Glutamatergic neuron (in vitro differentiated cells): ENCODE measurements at regions not wholly inside any gene's neighbourhood (a gene's known extent, or its start where the extent isn't known, plus 50 kb on each side); places are given as distances from the start of the nearest gene placed in this dataset.

Source experiments
- DNase-seq: peaks from one replicate; pipeline ENCODE4 v3.0.0; 2022
- H3K27ac Mint-ChIP-seq: one replicate; pipeline ENCODE4 v1.8.0; 2020; ENCODE audit warnings: mild to moderate bottlenecking, mixed read lengths, inconsistent platforms; ENCODE audit not compliant: unreplicated experiment
- H3K27me3 Mint-ChIP-seq: one replicate; pipeline ENCODE4 v1.8.0; 2020; ENCODE audit warnings: mild to moderate bottlenecking, moderate library complexity, mixed read lengths, inconsistent platforms; ENCODE audit not compliant: unreplicated experiment
- H3K36me3 Mint-ChIP-seq: one replicate; pipeline ENCODE4 v1.8.0; 2020; ENCODE audit warnings: mild to moderate bottlenecking, mixed read lengths, inconsistent platforms; ENCODE audit not compliant: unreplicated experiment
- H3K4me1 Mint-ChIP-seq: one replicate; pipeline ENCODE4 v1.8.0; 2020; ENCODE audit warnings: mild to moderate bottlenecking, low read depth, mixed read lengths, inconsistent platforms; ENCODE audit not compliant: unreplicated experiment
- H3K4me3 Mint-ChIP-seq: one replicate; pipeline ENCODE4 v1.8.0; 2020; ENCODE audit warnings: mild to moderate bottlenecking, mixed read lengths, inconsistent platforms; ENCODE audit not compliant: unreplicated experiment
- H3K9me3 Mint-ChIP-seq: one replicate; pipeline ENCODE4 v1.8.0; 2020; ENCODE audit warnings: mild to moderate bottlenecking, moderate library complexity, mixed read lengths, inconsistent platforms; ENCODE audit not compliant: unreplicated experiment
- CTCF ChIP-seq: fragments of 200-600 bp; sonication (generic); IDR thresholded peaks from one replicate; pipeline ENCODE4 v1.5.0; 2021; ENCODE audit not compliant: partially characterized antibody, unreplicated experiment

DNA sequence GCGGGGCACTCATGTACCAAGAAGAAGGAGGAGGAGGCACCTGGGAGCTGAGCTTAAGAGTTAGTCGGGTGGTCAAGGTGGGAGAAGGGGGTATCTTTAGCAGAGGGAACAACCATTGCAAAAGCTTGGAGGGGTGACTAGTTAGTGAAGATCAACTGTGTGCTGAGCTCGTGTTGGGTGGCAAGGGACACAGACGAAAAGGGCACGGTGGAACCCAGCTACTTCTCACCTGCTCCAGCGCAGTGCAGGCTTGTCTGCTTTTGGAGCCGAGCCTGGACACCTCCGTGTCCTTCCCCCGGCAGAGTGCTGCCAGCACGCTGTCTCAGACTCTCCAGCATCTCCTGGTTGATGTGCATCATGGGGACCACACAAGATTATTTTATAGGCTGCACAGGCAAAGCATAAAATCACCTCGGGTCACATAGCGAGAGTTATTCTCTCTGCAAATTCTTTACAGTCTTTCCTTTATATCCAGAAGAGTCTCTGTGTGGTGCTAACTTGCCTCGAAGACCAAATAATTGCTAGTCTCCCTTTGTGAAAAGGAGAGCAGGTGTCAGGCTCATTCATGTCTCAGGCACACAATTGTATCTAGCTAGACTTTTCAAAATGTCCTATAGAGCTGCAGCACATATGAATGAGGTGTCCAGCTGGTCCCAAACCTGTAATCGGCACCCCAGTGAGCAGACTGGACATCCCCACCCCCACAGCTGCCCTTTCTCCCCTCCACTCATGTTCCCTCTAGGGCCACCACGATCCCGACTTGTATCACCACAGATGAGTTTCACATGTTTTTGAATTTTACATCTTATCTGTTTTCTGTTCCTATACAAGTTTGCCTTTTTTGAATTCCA lies 123.4 kb downstream of the CEBPB start:
- no peak overlapping the region for H3K27ac Mint-ChIP-seq
- peaks cover 4% of the 10 kb centered on the region for H3K9me3 Mint-ChIP-seq
- peaks cover 6% of the 10 kb centered on the region for H3K36me3 Mint-ChIP-seq
- H3K4me1 Mint-ChIP-seq = peaks cover 2% of the 10 kb centered on the region
- no peak overlapping the region for H3K4me3 Mint-ChIP-seq
- H3K27me3 Mint-ChIP-seq = no peaks in the 10 kb centered on the region
- TF ChIP-seq CTCF = no peak
- no peak for DNase-seq

DNA sequence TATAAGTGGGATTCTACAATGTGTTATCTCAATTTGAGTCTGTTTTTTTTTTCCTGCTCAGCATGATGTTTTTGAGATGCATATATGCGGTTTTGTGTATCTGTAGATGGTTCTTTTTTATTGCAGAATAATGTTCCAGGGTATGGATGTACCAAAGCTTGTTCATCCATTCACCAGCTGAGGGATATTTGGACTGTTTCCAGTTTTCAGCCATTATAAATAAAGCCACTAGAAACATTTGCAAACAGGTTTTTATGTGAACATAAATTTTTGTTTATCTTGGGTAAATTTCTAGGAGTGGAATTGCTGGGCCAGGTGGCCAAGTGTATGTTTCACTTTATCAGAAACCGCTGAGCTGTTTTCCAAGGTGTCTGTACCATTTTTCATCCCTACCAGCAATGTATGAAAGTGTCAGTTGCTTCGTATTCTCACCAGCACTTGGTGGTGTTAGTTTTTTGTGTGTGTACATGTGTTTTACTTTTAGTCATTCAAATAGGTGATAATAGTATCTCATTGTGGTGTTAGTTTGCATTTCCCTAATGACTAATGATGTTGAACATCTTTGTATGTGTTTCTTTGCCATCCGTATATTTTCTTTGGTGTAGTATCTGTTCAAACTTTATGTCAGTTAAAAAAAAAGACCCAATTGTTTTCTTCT lies 124.2 kb downstream of the CEBPB start:
- Mint-ChIP-seq H3K27ac (no peak overlapping the region), H3K4me3 (no peak overlapping the region), H3K36me3 (peaks cover 6% of the 10 kb centered on the region), H3K27me3 (no peaks in the 10 kb centered on the region), H3K9me3 (peaks cover 4% of the 10 kb centered on the region), H3K4me1 (peaks cover 2% of the 10 kb centered on the region)
- no peak for TF ChIP-seq CTCF
- no peak for DNase-seq

DNA sequence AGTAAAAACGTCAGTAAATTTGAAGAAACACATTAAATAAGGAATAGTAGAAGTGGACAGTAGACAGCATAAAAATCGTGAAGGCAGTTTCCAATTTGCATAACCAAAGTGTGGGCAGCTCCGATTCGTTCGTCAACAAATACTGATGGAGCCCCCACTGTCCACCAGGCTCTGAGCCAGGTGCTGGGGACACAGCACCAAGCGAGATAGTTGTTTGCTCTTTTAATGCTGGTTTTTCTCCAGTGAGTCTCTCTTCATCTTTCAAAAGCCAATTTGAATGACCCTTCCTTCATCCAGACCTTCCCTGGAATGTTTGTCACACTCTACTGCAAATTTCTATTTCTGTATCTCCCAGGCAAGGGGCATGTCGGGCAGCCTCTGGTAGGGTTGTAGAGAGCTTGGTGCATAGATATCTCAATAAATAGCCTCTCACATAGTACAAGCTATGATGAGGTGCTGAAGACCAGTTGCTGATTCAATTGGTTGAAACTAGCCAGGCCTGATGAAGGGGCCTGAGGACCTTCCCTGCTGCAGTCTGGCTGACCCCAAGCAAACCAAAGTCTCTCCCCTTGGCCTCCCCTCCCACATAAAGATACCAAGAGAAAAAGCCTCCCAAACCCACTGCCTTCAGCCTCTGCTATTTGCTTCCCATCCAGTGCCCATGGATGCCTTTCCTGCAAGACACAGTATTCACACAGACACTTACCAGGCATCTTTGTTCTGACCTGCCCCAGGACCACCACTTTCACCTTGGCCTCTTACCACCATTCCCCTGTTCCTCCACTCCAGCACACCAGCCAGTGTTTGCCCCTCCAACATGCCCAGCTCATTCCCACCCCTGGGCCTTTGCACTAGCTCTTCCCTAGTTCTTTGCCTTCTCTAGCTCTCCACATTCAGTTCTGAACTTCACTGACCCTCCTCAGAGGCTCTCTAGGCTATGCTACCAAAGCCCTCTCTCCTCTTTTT lies 125.2 kb downstream of the CEBPB start:
- H3K9me3 Mint-ChIP-seq = peaks cover 4% of the 10 kb centered on the region
- H3K36me3 Mint-ChIP-seq = peaks cover 6% of the 10 kb centered on the region
- TF ChIP-seq CTCF = no peak
- H3K27me3 Mint-ChIP-seq = no peaks in the 10 kb centered on the region
- H3K27ac Mint-ChIP-seq = peak overlapping the region; percentile 60
- H3K4me3 Mint-ChIP-seq = no peak overlapping the region
- DNase-seq = no peak
- peaks cover 2% of the 10 kb centered on the region for H3K4me1 Mint-ChIP-seq

DNA sequence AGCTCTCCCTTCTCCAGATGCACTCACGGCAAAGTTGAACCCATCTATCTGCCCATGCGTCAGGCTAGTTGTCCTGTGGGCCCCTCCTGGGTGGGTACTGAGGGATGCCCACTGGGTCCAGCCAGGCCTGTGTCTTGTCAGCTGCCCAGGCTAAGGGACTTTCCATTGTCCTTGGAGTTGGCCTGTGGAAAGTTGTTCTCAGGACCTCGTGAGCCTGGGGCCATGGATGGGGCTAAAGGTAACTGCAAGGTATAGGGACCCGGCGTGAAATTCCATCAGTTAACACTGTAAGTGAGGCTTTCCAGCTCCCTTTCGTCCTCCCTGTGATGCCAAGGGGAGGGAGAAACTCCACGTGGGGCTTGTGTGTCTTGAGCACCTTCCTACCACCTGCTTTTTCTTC lies 126.5 kb downstream of the CEBPB start:
- Mint-ChIP-seq H3K27me3 (no peaks in the 10 kb centered on the region), H3K36me3 (peaks cover 6% of the 10 kb centered on the region), H3K4me3 (no peak overlapping the region)

More for the DNA sequence above, 126.5 kb downstream of the CEBPB start:
- no peak for DNase-seq
- peaks cover 2% of the 10 kb centered on the region for H3K4me1 Mint-ChIP-seq
- no peak for TF ChIP-seq CTCF
- H3K9me3 Mint-ChIP-seq = peaks cover 4% of the 10 kb centered on the region
- H3K27ac Mint-ChIP-seq = no peak overlapping the region
